ENCODE measurements at regions not wholly inside any gene's neighbourhood (a gene's known extent, or its start where the extent isn't known, plus 50 kb on each side); places are given as distances from the start of the nearest gene placed in this dataset.

- Histone ChIP-seq H3K9me3 (no peaks in the 10 kb centered on the region), H3K4me3 (no peak overlapping the region), H3K27ac (no peak overlapping the region), H3K36me3 (no peaks in the 10 kb centered on the region), H3K27me3 (no peaks in the 10 kb centered on the region), H3K4me1 (no peaks in the 10 kb centered on the region)
- no peak for DNase-seq
- TF ChIP-seq POLR2A (IDR thresholded peaks at IDR 0.05) = no peak
- no peak for TF ChIP-seq CTCF (IDR thresholded peaks at IDR 0.05)
- WGBS, 4 donors = 34 to 57% (median 46%) methylated on average over 1 of the region's 1 CpG
- no peak for ATAC-seq
- intact Hi-C loops (cut with DNase I) = no loop called here
These were observed 480.3 kb downstream of the DSC3 start for GRCh38 chr18:30562231-30562630.

DNA sequence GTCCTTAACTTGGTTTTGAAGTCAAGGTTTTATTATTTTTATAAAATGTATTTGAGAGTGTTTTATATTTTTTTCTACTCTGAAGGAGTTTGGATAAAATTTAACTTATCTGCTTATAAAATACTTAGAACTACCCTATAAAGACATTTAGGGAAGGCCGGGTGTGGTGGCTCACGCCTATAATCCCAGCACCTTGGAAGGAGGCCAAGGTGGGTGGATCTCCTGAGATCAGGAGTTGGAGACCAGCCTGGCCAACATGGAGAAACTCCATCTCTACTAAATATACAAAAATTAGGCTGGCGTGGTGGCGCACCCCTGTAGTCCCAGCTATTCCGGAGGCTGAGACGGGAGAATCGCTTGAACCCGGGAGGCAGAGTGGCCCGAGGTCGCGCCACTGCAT is 486.4 kb downstream of the DSC3 start:
- no peaks in the 10 kb centered on the region for H3K9me3 ChIP-seq
- H3K27me3 ChIP-seq = no peaks in the 10 kb centered on the region
- no peaks in the 10 kb centered on the region for H3K4me1 ChIP-seq
- H3K4me3 ChIP-seq = no peak overlapping the region
- TF ChIP-seq CTCF (IDR thresholded peaks at IDR 0.05) = no peak
- no peak for TF ChIP-seq POLR2A (IDR thresholded peaks at IDR 0.05)
- WGBS, 4 donors = 88 to 90% (median 90%) methylated on average over 7 to 11 of the region's 11 CpGs
- ATAC-seq (no peak), DNase-seq (no peak)
- H3K27ac ChIP-seq = no peak overlapping the region
- no peaks in the 10 kb centered on the region for H3K36me3 ChIP-seq
- intact Hi-C loops (cut with DNase I) = no loop called here

DNA sequence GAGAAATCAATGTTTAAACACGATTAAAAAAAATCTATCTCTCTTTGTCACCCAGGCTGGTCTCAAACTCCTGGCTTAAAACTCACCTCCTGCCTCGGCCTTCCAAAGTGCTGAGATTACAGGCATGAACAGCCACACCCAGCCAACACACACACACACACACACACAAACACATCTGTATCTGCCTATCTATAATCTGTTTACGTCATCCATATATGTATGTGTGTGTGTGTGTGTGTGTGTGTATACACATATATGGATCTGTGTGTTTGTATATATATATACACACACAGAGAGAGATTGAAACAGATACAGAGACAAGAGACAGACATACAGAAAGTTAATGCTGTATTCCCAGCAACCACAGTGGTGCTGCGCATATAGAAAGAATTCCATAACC is 497.1 kb downstream of the DSC3 start:
- no peaks in the 10 kb centered on the region for H3K4me1 ChIP-seq
- H3K27me3 ChIP-seq = no peaks in the 10 kb centered on the region
- no peaks in the 10 kb centered on the region for H3K9me3 ChIP-seq
- no peak overlapping the region for H3K27ac ChIP-seq
- no peak for DNase-seq
- no peak for ATAC-seq
- H3K36me3 ChIP-seq = no peaks in the 10 kb centered on the region
- intact Hi-C loops (cut with DNase I) = no loop called here
- WGBS, 4 donors = 79 to 90% (median 85%) methylated on average over 4 of the region's 4 CpGs
- TF ChIP-seq CTCF (IDR thresholded peaks at IDR 0.05) = no peak
- TF ChIP-seq POLR2A (IDR thresholded peaks at IDR 0.05) = no peak
- no peak overlapping the region for H3K4me3 ChIP-seq

- Histone ChIP-seq H3K36me3 (no peaks in the 10 kb centered on the region), H3K9me3 (no peaks in the 10 kb centered on the region), H3K4me1 (no peaks in the 10 kb centered on the region), H3K4me3 (no peak overlapping the region), H3K27me3 (no peaks in the 10 kb centered on the region), H3K27ac (no peak overlapping the region)
- DNase-seq = no peak
- TF ChIP-seq CTCF (IDR thresholded peaks at IDR 0.05) = no peak
- TF ChIP-seq POLR2A (IDR thresholded peaks at IDR 0.05) = no peak
- 77 to 87% (median 82%) methylated on average over 2 of the region's 2 CpGs for WGBS, 4 donors
- intact Hi-C loops (cut with DNase I) = no loop called here
- ATAC-seq = no peak
These were observed 498.4 kb downstream of the DSC3 start for GRCh38 chr18:30544141-30544540.

Data from heart left ventricle (tissue), 16 donors.